Kidney epithelial cell (primary cell): ENCODE measurements at regions not wholly inside any gene's neighbourhood (a gene's known extent, or its start where the extent isn't known, plus 50 kb on each side); places are given as distances from the start of the nearest gene placed in this dataset.

Experiments
- DNase-seq: peaks from one replicate; pipeline ENCODE4 v3.0.0-alpha.2; 2010; ENCODE audit warnings: low read depth
- H3K27me3 ChIP-seq: 2 replicates; pipeline ENCODE4 v1.6.0; 2011; ENCODE audit warnings: low read length; ENCODE audit not compliant: control insufficient read depth, insufficient read depth
- H3K36me3 ChIP-seq: 2 replicates; pipeline ENCODE4 v1.5.1; 2011; ENCODE audit warnings: low read length; ENCODE audit not compliant: control insufficient read depth, insufficient read depth
- H3K4me3 ChIP-seq: 2 replicates; pipeline ENCODE4 v1.5.1; 2011; ENCODE audit warnings: low read depth, mild to moderate bottlenecking, control low read depth, low read length
- CTCF ChIP-seq: IDR thresholded peaks from 2 replicates; pipeline ENCODE4 v1.5.1; 2011; ENCODE audit warnings: mild to moderate bottlenecking, moderate library complexity, low read length, control low read depth, inconsistent platforms; ENCODE audit not compliant: insufficient read depth, poor library complexity, severe bottlenecking

- Histone ChIP-seq H3K4me3 (no peak overlapping the region), H3K36me3 (no peaks in the 10 kb centered on the region), H3K27me3 (no peaks in the 10 kb centered on the region)
- DNase-seq: no peak
- no peak for TF ChIP-seq CTCF
Observed at GRCh38 chr3:64760258-64760657, 72.5 kb upstream of the ADAMTS9 start.

DNA sequence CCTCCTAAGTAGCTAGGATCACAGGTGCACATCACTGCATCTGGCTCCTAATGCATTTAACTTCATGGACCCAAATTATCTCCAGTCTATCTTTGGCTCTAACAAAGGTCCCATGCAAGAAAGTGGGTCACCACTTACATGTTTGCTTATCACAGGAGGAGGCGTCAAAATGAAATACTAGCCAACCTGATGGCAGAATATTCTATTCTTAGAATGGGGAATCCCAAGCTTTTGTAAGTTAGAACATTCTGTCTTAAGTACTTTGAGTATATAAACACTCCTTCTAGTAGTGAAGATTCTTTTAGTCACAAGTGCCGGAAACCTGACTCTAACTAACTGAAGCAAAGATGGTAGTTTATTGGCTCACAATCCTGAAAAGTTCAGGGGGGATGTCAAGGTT lies 72.0 kb upstream of the ADAMTS9 start:
- no peaks in the 10 kb centered on the region for H3K27me3 ChIP-seq
- no peak overlapping the region for H3K4me3 ChIP-seq
- DNase-seq: no peak
- no peaks in the 10 kb centered on the region for H3K36me3 ChIP-seq
- TF ChIP-seq CTCF: no peak

- no peak for DNase-seq
- no peaks in the 10 kb centered on the region for H3K36me3 ChIP-seq
- H3K4me3 ChIP-seq: no peak overlapping the region
- TF ChIP-seq CTCF: no peak
- H3K27me3 ChIP-seq: no peaks in the 10 kb centered on the region
Observed at GRCh38 chr3:64756398-64756986, 68.7 kb upstream of the ADAMTS9 start.

GRCh38 chr3:64748244-64748904 lies 60.6 kb upstream of the ADAMTS9 start:
- TF ChIP-seq CTCF: no peak
- Histone ChIP-seq H3K4me3 (no peak overlapping the region), H3K36me3 (no peaks in the 10 kb centered on the region), H3K27me3 (no peaks in the 10 kb centered on the region)
- DNase-seq: no peak

DNA sequence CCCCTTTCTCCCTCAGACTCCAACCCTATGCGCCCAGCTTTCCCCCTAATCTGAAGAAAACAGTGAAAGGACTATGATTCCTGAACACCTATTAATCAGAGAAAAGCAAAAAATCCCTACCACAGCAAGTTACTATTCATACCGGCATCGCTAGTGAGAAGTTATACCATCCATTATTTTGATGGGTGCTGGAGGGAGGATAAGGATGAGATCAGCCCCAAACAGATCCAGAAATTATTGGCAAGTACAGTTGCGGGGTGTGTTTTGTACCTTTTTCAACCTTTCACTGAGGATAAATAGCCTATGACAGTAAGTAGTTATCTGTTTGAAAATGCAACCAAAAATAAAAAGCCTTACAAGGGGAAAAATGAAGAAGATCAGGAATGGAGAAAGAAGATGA lies 59.9 kb upstream of the ADAMTS9 start:
- Histone ChIP-seq H3K36me3 (no peaks in the 10 kb centered on the region), H3K4me3 (no peak overlapping the region), H3K27me3 (no peaks in the 10 kb centered on the region)
- no peak for TF ChIP-seq CTCF
- DNase-seq: no peak

DNA sequence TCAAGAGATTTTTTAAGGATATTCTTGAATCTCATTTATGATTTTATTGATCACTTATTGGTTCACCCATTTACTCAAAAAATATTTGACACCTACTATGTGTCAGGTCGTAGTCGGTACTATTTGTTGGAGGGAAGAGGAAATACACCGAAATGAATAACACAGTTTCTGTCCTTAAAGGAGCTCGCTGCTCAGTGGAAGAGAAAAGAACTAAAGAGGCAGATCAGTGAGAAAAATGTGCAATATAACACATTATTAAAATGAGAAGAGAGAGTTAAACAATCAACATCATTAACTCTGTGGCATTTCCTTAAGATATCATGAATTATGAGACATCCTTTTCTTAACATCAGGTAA lies 56.1 kb upstream of the ADAMTS9 start:
- no peak for TF ChIP-seq CTCF
- no peak for DNase-seq
- Histone ChIP-seq H3K4me3 (no peak overlapping the region), H3K27me3 (no peaks in the 10 kb centered on the region), H3K36me3 (no peaks in the 10 kb centered on the region)
